Skin epidermis (tissue), 12 donors: ENCODE measurements at regions not wholly inside any gene's neighbourhood (a gene's known extent, or its start where the extent isn't known, plus 50 kb on each side); places are given as distances from the start of the nearest gene placed in this dataset.
"Not testable (repeated sequence)": the region's sequence is repeated elsewhere in the genome, so short reads cannot be mapped to it uniquely, and the experiment has no call there.

Source experiments
- H3K27ac ChIP-seq, 21 experiments: fragments of 200-600 bp; sonication (generic) in 11 of 21; one replicate each; pipeline ENCODE4 v1.5.0; 2020; ENCODE audit warnings: mild to moderate bottlenecking in 3 of 21, inconsistent platforms in 2 of 21, moderate library complexity in 2 of 21
- H3K4me3 ChIP-seq, 7 experiments: fragments of 200-600 bp; sonication (generic) in 2 of 7; one replicate each; pipeline ENCODE4 v1.5.0; 2020; ENCODE audit warnings: inconsistent platforms in 2 of 7, mild to moderate bottlenecking in 2 of 7, moderate library complexity in 1 of 7

- not testable (repeated sequence) for H3K4me3 ChIP-seq, H3K27ac ChIP-seq
Observed at GRCh38 chr1:5118292-5118691, 463.9 kb downstream of the AJAP1 start.

- no peak overlapping the region for H3K27ac ChIP-seq
- H3K4me3 ChIP-seq, result no peak overlapping the region
Observed at GRCh38 chr1:5111581-5111980, 457.2 kb downstream of the AJAP1 start.

- no peak overlapping the region for H3K4me3 ChIP-seq
- no peak overlapping the region for H3K27ac ChIP-seq
Observed at GRCh38 chr1:5110508-5110907, 456.1 kb downstream of the AJAP1 start.

GRCh38 chr1:5109633-5110032, 455.2 kb downstream of the AJAP1 start:
- H3K27ac ChIP-seq, result no peak overlapping the region
- no peak overlapping the region for H3K4me3 ChIP-seq

- H3K4me3 ChIP-seq, result no peak overlapping the region
- no peak overlapping the region for H3K27ac ChIP-seq
Observed at GRCh38 chr1:5108740-5109139, 454.3 kb downstream of the AJAP1 start.

- Histone ChIP-seq H3K4me3 (no peak overlapping the region), H3K27ac (no peak overlapping the region)
Observed at GRCh38 chr1:5105744-5106143, 451.3 kb downstream of the AJAP1 start.

- no peak overlapping the region for H3K27ac ChIP-seq
- no peak overlapping the region for H3K4me3 ChIP-seq
Observed at GRCh38 chr1:5099558-5099957, 445.1 kb downstream of the AJAP1 start.

- Histone ChIP-seq H3K27ac (no peak overlapping the region), H3K4me3 (no peak overlapping the region)
Observed at GRCh38 chr1:5098981-5099385, 444.6 kb downstream of the AJAP1 start.

GRCh38 chr1:5093042-5093441, 438.6 kb downstream of the AJAP1 start:
- H3K27ac ChIP-seq, result no peak overlapping the region

GRCh38 chr1:5084676-5085075, 430.3 kb downstream of the AJAP1 start:
- no peak overlapping the region for H3K4me3 ChIP-seq

More at GRCh38 chr1:5093042-5093441, 438.6 kb downstream of the AJAP1 start:
- H3K4me3 ChIP-seq, result no peak overlapping the region

GRCh38 chr1:5067246-5067645, 412.8 kb downstream of the AJAP1 start:
- Histone ChIP-seq H3K27ac (no peak overlapping the region), H3K4me3 (no peak overlapping the region)

More at GRCh38 chr1:5084676-5085075, 430.3 kb downstream of the AJAP1 start:
- H3K27ac ChIP-seq, result no peak overlapping the region

- Histone ChIP-seq H3K27ac (no peak overlapping the region), H3K4me3 (no peak overlapping the region)
Observed at GRCh38 chr1:5053744-5054143, 399.3 kb downstream of the AJAP1 start.

GRCh38 chr1:5029136-5029535, 374.7 kb downstream of the AJAP1 start:
- Histone ChIP-seq H3K27ac (no peak overlapping the region), H3K4me3 (no peak overlapping the region)

- no peak overlapping the region for H3K27ac ChIP-seq
- no peak overlapping the region for H3K4me3 ChIP-seq
Observed at GRCh38 chr1:5012249-5012648, 357.8 kb downstream of the AJAP1 start.

GRCh38 chr1:5010656-5011055, 356.2 kb downstream of the AJAP1 start:
- no peak overlapping the region for H3K4me3 ChIP-seq
- no peak overlapping the region for H3K27ac ChIP-seq

GRCh38 chr1:5010236-5010635, 355.8 kb downstream of the AJAP1 start:
- H3K27ac ChIP-seq, result no peak overlapping the region
- H3K4me3 ChIP-seq, result no peak overlapping the region

GRCh38 chr1:5009376-5010065, 355.1 kb downstream of the AJAP1 start:
- H3K27ac ChIP-seq, result no peak overlapping the region
- H3K4me3 ChIP-seq, result no peak overlapping the region

GRCh38 chr1:5005171-5005570, 350.8 kb downstream of the AJAP1 start:
- Histone ChIP-seq H3K27ac (no peak overlapping the region), H3K4me3 (no peak overlapping the region)

GRCh38 chr1:5002676-5003075, 348.3 kb downstream of the AJAP1 start:
- Histone ChIP-seq H3K27ac (no peak overlapping the region), H3K4me3 (no peak overlapping the region)

- Histone ChIP-seq H3K27ac (no peak overlapping the region), H3K4me3 (no peak overlapping the region)
Observed at GRCh38 chr1:5001466-5001865, 347.1 kb downstream of the AJAP1 start.

GRCh38 chr1:4986306-4986705, 331.9 kb downstream of the AJAP1 start:
- no peak overlapping the region for H3K4me3 ChIP-seq
- H3K27ac ChIP-seq, result no peak overlapping the region

- no peak overlapping the region for H3K4me3 ChIP-seq
- H3K27ac ChIP-seq, result no peak overlapping the region
Observed at GRCh38 chr1:4984841-4985240, 330.4 kb downstream of the AJAP1 start.
